HepG2 (cell line): ENCODE measurements at regions not wholly inside any gene's neighbourhood (a gene's known extent, or its start where the extent isn't known, plus 50 kb on each side); places are given as distances from the start of the nearest gene placed in this dataset.

Source experiments
- ATAC-seq: fragments of 200-7000 bp; cut with Tn5 transposase; 3 replicates; pipeline ENCODE4 v1.9.1; 2020; ENCODE audit warnings: mild to moderate bottlenecking, moderate library complexity
- BruUV-seq: library from RNA; stranded (reverse); fragments of 400-500 nt; replicated peaks from 2 replicates; lab custom pipeline; 2021; lab: Mats Ljungman, UMichigan
- CTCF ChIA-PET: fragments of 300-600 bp; formaldehyde crosslinking; extraction: SDS; loops from one replicate; lab custom pipeline; 2021; ENCODE audit warnings: low total read pairs, inconsistent platforms, low intra/inter-chr PET ratio; lab: Yijun Ruan, JAX
- POLR2A ChIA-PET: fragments of 350-600 bp; sonication (Branson Sonifier 250); formaldehyde crosslinking; loops from one replicate; lab custom pipeline; 2020; ENCODE audit warnings: antibody characterized with exemption, inconsistent platforms; lab: Yijun Ruan, JAX
- DNase-seq: peaks from one replicate; pipeline ENCODE4 v3.0.0-alpha.2; 2015; ENCODE audit warnings: low spot score
- FAIRE-seq: peaks from 3 replicates; lab custom pipeline; 2011; peaks lifted over from hg19 to GRCh38; lab: Jason Lieb, UNC
- H2AFZ ChIP-seq: one replicate; pipeline ENCODE4 v1.6.1; 2011; ENCODE audit warnings: low read length, inconsistent platforms
- H3K27ac ChIP-seq: fragments of 300-600 bp; 3 replicates; pipeline ENCODE4 v1.8.0; 2011; ENCODE audit warnings: mixed run types, mild to moderate bottlenecking, mixed read lengths, low read length, inconsistent platforms; ENCODE audit not compliant: insufficient read depth; ENCODE audit errors: extremely low read length
- H3K27me3 ChIP-seq, 2 experiments: fragments of 200-600 bp in 1 of 2; 2 replicates in 1 of 2; 3 replicates in 1 of 2; pipeline versions ENCODE4 v1.6.0 to v1.8.0; 2011; ENCODE audit warnings: low read length in 2 of 2, mild to moderate bottlenecking in 2 of 2, moderate library complexity in 2 of 2, inconsistent platforms in 1 of 2; ENCODE audit not compliant: insufficient read depth in 2 of 2, control insufficient read depth in 1 of 2
- H3K36me3 ChIP-seq, 2 experiments: fragments of 200-600 bp in 1 of 2; replicated peaks in 1 of 2; 2 replicates in 1 of 2; 3 replicates in 1 of 2; pipeline versions ENCODE4 v1.5.1 to v1.8.0; 2011; ENCODE audit warnings: low read length in 2 of 2, inconsistent platforms in 1 of 2; ENCODE audit not compliant: insufficient read depth in 2 of 2, control insufficient read depth in 1 of 2
- H3K4me1 ChIP-seq: 2 replicates; pipeline ENCODE4 v1.5.1; 2012; ENCODE audit warnings: low read length, inconsistent platforms; ENCODE audit not compliant: insufficient read depth
- H3K4me2 ChIP-seq: 2 replicates; pipeline ENCODE4 v1.6.0; 2011; ENCODE audit warnings: low read depth, low read length, inconsistent platforms
- H3K4me3 ChIP-seq, 3 experiments: fragments of 200-600 bp in 1 of 3; sonication (generic), shearing (Covaris generic) in 1 of 3; replicated peaks in 1 of 3; 2 replicates each; pipeline ENCODE4 v1.5.1; 2011 to 2016; ENCODE audit warnings: low read length in 3 of 3, inconsistent platforms in 2 of 3, low read depth in 2 of 3, mild to moderate bottlenecking in 2 of 3, control low read depth in 1 of 3, mixed read lengths in 1 of 3; ENCODE audit not compliant: insufficient read depth in 1 of 3
- H3K79me2 ChIP-seq: one replicate; pipeline ENCODE4 v1.6.1; 2011; ENCODE audit warnings: low read length, inconsistent platforms; ENCODE audit not compliant: insufficient read depth
- H3K9ac ChIP-seq: 2 replicates; pipeline ENCODE4 v1.6.0; 2011; ENCODE audit warnings: mild to moderate bottlenecking, low read depth, low read length, inconsistent platforms; ENCODE audit not compliant: insufficient read depth
- H3K9me3 ChIP-seq: 2 replicates; pipeline ENCODE4 v1.5.1; 2012; ENCODE audit warnings: mild to moderate bottlenecking, low read length
- H4K20me1 ChIP-seq: 2 replicates; pipeline ENCODE4 v1.6.0; 2011; ENCODE audit warnings: inconsistent platforms, mild to moderate bottlenecking, low read length, moderate library complexity; ENCODE audit not compliant: insufficient read depth
- CCAR2 ChIP-seq: fragments of 200-400 bp; formaldehyde crosslinking; optimal IDR thresholded peaks from 2 replicates; pipeline ENCODE3; 2018; ENCODE audit warnings: low read depth, mild to moderate bottlenecking, low read length, moderate library complexity
- FOXK1 ChIP-seq: sonication (generic); formaldehyde crosslinking; IDR thresholded peaks from 2 replicates; pipeline ENCODE4 v1.4.0; 2020; ENCODE audit warnings: low read depth, missing genetic modification reagents, borderline replicate concordance
- HNRNPH1 ChIP-seq: fragments of 200-400 bp; formaldehyde crosslinking; optimal IDR thresholded peaks from 2 replicates; pipeline ENCODE3; 2017; ENCODE audit warnings: mild to moderate bottlenecking, low read depth, low read length
- JDP2 ChIP-seq: sonication (generic); formaldehyde crosslinking; IDR thresholded peaks from 2 replicates; pipeline ENCODE4 v1.8.1; 2022; ENCODE audit warnings: missing genetic modification reagents, borderline replicate concordance
- KDM3A ChIP-seq: IDR thresholded peaks from 2 replicates; pipeline ENCODE4 v1.6.1; 2018; ENCODE audit warnings: low read depth, missing compliant biosample characterization
- WIZ ChIP-seq: sonication (generic); formaldehyde crosslinking; IDR thresholded peaks from 2 replicates; pipeline ENCODE4 v1.5.1; 2020; ENCODE audit warnings: mild to moderate bottlenecking, missing genetic modification reagents
- ZC3H13 ChIP-seq: sonication (generic); formaldehyde crosslinking; IDR thresholded peaks from 2 replicates; pipeline ENCODE4 v1.8.1; 2023; ENCODE audit warnings: mild to moderate bottlenecking, missing genetic modification reagents, moderate library complexity
- ZNF121 ChIP-seq: sonication (generic); formaldehyde crosslinking; IDR thresholded peaks from 2 replicates; pipeline ENCODE4 v1.5.0; 2020; ENCODE audit warnings: mild to moderate bottlenecking, missing genetic modification reagents
- ZNF33A ChIP-seq: sonication (generic); formaldehyde crosslinking; IDR thresholded peaks from 2 replicates; pipeline ENCODE4 v1.5.1; 2020; ENCODE audit warnings: missing genetic modification reagents, mild to moderate bottlenecking, moderate library complexity, borderline replicate concordance
- ZNF44 ChIP-seq: sonication (generic); formaldehyde crosslinking; IDR thresholded peaks from 2 replicates; pipeline ENCODE4 v1.5.1; 2020; ENCODE audit warnings: mild to moderate bottlenecking, missing genetic modification reagents
- ZNF446 ChIP-seq: sonication (generic); formaldehyde crosslinking; IDR thresholded peaks from 2 replicates; pipeline ENCODE4 v1.5.0; 2020; ENCODE audit warnings: mild to moderate bottlenecking, missing genetic modification reagents
- ZNF550 ChIP-seq: sonication (generic); formaldehyde crosslinking; IDR thresholded peaks from 2 replicates; pipeline ENCODE4 v1.4.0; 2020; ENCODE audit warnings: mild to moderate bottlenecking, missing genetic modification reagents, borderline replicate concordance
- ZNF816 ChIP-seq: sonication (generic); formaldehyde crosslinking; IDR thresholded peaks from 2 replicates; pipeline ENCODE4 v1.8.0; 2022; ENCODE audit warnings: missing genetic modification reagents, mild to moderate bottlenecking, borderline replicate concordance
- WGBS: methylation state at CpG from one replicate; pipeline ENCODE4 v1.1.6; 2017; ENCODE audit warnings: low lambda C conversion rate; 5-methylcytosine and 5-hydroxymethylcytosine counted together
- in situ Hi-C: cut with HindIII; loops from 2 replicates; pipeline ENCODE4 v1.10.0; 2017; ENCODE audit warnings: low pct_unique_long_range_greater_than_20kb; ENCODE audit not compliant: extremely low pct_ligation_motif_present
- intact Hi-C: fragments of 100-400 bp; cut with micrococcal nuclease; formaldehyde crosslinking; loops from one replicate; pipeline ENCODE4 v1.10.0; 2022; ENCODE audit not compliant: unreplicated experiment
- TF ChIP-seq, protein P1 (sequence below): IDR thresholded peaks from 2 replicates; pipeline ENCODE4 v1.6.1; 2016; ENCODE audit warnings: mild to moderate bottlenecking

DNA sequence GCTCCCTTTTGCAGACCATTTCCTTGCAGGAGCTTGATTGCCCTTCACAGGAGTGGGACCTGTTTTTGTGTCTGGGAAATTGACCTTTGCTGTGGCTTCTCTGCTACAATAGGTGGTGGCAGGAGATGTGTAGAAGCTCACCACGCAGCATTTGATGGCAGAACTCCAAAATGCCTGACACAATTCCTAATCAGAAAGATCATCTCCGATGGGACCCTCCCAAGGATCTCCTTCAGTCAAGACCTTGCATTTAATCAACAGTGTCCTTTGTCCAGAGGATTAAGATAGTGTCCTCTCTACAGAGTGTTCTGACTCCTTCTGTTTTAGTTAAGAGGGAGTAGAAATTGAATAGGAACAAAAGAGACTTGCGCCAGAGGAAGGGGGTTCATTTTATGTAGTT is 83.6 kb upstream of the DDHD1 start:
- intact Hi-C loops: no loop called here
- no peaks in the 10 kb centered on the region; the same call in 1 of the 2 replicates for H3K9me3 ChIP-seq
- in situ Hi-C loops: no loop called here
- WGBS: under 1% methylated on average over 3 of the region's 3 CpGs
- no peaks in the 10 kb centered on the region for H3K36me3 ChIP-seq
- no peaks in the 10 kb centered on the region for H3K4me1 ChIP-seq
- H3K4me2 ChIP-seq: no peak overlapping the region
- POLR2A ChIA-PET: no interaction called here
- H3K4me3 ChIP-seq: no peak overlapping the region
- BruUV-seq: no TSS peak
- no peaks in the 10 kb centered on the region for H3K79me2 ChIP-seq
- no peak overlapping the region for H2AFZ ChIP-seq
- TF ChIP-seq ZNF33A: no peak
- TF ChIP-seq CCAR2: no peak
- TF ChIP-seq ZC3H13 (CRISPR knock-in tag): no peak
- H3K27me3 ChIP-seq: no peaks in the 10 kb centered on the region
- DNase-seq (no peak), FAIRE-seq (no peak), ATAC-seq (no peak)
- no peaks in the 10 kb centered on the region for H4K20me1 ChIP-seq
- no peak overlapping the region for H3K9ac ChIP-seq
- H3K27ac ChIP-seq: no peak overlapping the region
- CTCF ChIA-PET: no interaction called here

GRCh38 chr14:53231171-53231570 is 78.0 kb upstream of the DDHD1 start:
- BruUV-seq: no TSS peak
- intact Hi-C loops: no loop called here
- in situ Hi-C loops: no loop called here
- Histone ChIP-seq H3K9ac (no peak overlapping the region), H2AFZ (no peak overlapping the region), H3K4me2 (no peak overlapping the region), H3K79me2 (no peaks in the 10 kb centered on the region), H4K20me1 (no peaks in the 10 kb centered on the region), H3K4me1 (no peaks in the 10 kb centered on the region), H3K9me3 (no peaks in the 10 kb centered on the region; the same call in 1 of the 2 replicates), H3K27ac (no peak overlapping the region), H3K36me3 (no peaks in the 10 kb centered on the region), H3K27me3 (no peaks in the 10 kb centered on the region), H3K4me3 (no peak overlapping the region)
- ChIA-PET CTCF (no interaction called here), POLR2A (no interaction called here)
- DNase-seq (no peak), FAIRE-seq (no peak), ATAC-seq (no peak)
- 51% methylated on average over 3 of the region's 3 CpGs for WGBS
- no peak for TF ChIP-seq FOXK1 (CRISPR knock-in tag)
- TF ChIP-seq WIZ: no peak
- TF ChIP-seq ZNF550 (CRISPR knock-in tag): no peak
- TF ChIP-seq ZNF446 (CRISPR knock-in tag): no peak
- TF ChIP-seq, protein P1, sequence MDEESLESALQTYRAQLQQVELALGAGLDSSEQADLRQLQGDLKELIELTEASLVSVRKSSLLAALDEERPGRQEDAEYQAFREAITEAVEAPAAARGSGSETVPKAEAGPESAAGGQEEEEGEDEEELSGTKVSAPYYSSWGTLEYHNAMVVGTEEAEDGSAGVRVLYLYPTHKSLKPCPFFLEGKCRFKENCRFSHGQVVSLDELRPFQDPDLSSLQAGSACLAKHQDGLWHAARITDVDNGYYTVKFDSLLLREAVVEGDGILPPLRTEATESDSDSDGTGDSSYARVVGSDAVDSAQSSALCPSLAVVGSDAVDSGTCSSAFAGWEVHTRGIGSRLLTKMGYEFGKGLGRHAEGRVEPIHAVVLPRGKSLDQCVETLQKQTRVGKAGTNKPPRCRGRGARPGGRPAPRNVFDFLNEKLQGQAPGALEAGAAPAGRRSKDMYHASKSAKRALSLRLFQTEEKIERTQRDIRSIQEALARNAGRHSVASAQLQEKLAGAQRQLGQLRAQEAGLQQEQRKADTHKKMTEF (CRISPR knock-in tag): no peak
- no peak for TF ChIP-seq HNRNPH1
- TF ChIP-seq ZNF121 (CRISPR knock-in tag): no peak
- no peak for TF ChIP-seq KDM3A
- no peak for TF ChIP-seq ZNF816 (CRISPR knock-in tag)
- no peak for TF ChIP-seq JDP2
- TF ChIP-seq ZNF44 (CRISPR knock-in tag): no peak
